GM21717 (cell line): ENCODE measurements at regions not wholly inside any gene's neighbourhood (a gene's known extent, or its start where the extent isn't known, plus 50 kb on each side); places are given as distances from the start of the nearest gene placed in this dataset.
"Not testable (repeated sequence)": the region's sequence is repeated elsewhere in the genome, so short reads cannot be mapped to it uniquely, and the experiment has no call there.

ENCODE experiments used
- ATAC-seq: cut with Tn5 transposase; IDR thresholded peaks from one replicate; pipeline ENCODE4 v1.9.1; 2021; ENCODE audit warnings: mild to moderate bottlenecking, moderate library complexity; ENCODE audit not compliant: unreplicated experiment

DNA sequence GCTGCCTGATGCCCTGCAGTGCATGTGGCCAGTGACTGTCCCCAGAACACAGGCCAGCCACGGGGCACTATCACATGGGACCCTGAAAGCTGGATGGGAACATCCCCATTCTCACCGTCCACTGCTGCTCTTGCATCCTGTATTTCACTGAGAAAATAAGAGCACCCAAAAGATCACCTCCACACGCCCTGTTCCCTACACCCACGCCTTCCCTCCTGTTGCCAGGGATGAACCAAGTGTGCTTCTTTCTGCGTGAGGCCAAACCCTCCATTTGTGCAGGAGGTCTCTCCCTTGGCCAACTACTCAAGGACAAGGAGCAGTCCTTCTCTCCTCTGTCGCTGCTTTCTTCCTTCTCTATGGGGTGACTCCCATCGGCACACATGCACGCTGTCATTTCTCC is 118.3 kb downstream of the LRRC37A3 start:
- ATAC-seq: not testable (repeated sequence)

DNA sequence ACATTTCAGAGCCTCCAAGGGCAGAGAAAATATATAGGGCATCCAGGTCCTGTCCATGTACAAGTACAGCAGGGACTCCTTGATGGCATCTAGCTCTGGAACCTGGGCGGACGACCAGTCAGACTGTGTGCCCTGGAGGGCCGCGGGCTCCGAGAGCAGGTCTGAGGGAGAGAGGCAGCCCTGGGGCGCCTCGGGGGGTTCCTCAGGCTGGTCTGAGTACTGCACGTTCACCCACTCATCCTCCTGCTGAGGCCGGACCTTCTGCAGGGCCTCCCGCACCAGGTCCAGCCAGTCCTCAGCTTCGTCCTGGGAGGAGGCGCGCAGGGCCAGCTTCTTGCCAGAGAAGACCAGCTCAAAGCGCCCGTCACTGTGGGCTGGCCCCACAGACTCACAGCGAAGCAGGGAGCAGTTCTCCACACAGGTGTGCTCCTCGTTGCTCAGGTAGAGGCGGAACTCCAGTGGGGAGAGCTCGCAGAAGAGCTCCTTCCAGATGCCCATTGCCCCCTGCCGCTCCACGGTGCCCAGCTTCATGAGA is 118.8 kb downstream of the LRRC37A3 start:
- not testable (repeated sequence) for ATAC-seq

- not testable (repeated sequence) for ATAC-seq
Observed at GRCh38 chr17:64799543-64800188, 119.6 kb downstream of the LRRC37A3 start.

GRCh38 chr17:64798961-64799360 is 120.3 kb downstream of the LRRC37A3 start:
- not testable (repeated sequence) for ATAC-seq

DNA sequence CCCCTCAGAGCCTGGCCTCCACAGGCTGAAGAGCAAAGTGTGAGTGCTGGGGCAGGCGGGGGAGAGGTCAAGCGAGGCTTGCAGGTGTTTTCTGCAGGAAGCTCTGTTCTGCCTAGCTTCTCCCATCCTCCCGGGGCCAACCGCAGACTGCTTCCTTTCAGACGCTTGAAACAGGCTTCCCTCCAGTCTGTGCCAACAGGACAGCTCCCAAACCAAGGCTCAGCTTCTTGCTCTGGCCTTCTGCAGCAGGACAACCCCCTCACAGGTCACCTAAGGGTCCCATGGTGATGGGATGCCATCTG is 120.8 kb downstream of the LRRC37A3 start:
- not testable (repeated sequence) for ATAC-seq

- ATAC-seq: not testable (repeated sequence)
Observed at GRCh38 chr17:64797746-64798488, 121.4 kb downstream of the LRRC37A3 start.

DNA sequence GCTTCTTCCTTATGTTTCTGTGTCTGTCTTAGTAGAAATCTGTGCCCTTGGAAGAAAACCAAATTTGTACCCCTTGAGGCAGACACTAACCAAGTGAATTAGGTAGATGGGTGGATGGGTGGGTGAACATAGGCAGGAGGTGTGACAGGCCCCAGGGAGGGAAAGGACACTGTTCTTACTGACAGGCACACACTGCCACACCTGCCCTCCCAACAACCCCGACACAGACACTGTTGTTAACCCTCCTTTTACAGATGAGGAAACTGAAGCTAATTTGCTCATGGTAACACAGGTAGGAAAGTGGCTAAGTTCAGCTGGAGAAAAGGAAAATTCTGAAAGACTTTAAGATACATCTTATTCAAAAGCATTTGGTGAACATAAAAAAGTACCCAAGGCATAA is 123.9 kb downstream of the LRRC37A3 start:
- ATAC-seq: not testable (repeated sequence)

GRCh38 chr17:64794548-64795274 is 124.6 kb downstream of the LRRC37A3 start:
- not testable (repeated sequence) for ATAC-seq

- not testable (repeated sequence) for ATAC-seq
Observed at GRCh38 chr17:64794113-64794512, 125.2 kb downstream of the LRRC37A3 start.

DNA sequence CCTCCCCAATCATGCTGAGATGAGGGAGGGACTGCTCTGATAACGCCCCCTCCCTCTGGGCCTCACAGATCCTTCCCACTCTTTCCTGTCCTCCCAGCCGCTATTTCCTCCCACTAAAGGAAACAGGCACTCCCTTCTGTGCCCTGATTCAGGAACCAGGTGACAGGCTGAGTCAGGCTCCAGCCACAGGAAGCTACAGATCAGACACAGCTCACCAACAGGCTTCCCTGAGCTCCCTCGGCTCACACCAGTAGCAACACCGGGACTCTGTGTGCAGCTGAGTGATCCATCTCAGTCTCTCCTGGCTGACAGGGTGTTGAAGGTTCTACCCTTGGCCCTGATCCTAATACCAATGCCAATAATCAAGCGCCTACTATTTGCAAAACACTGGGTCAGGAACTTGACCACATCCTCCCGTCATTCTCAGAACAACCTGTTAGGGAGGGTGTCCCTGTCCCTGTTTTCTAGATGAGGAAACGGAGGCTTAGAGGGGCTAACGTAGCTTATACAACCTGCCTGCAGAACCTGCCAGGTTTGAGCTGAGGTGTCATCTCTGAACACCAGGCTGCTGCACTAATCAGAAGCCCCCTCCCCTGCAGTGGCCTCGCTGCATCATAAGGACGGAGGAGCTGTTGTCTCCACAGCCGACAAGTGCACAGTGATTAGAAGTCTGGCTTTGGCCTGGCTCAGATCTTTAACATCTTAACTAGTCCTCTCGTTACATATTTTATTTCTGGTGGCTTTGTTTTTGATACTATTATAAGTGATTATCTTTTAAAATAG is 126.3 kb downstream of the LRRC37A3 start:
- ATAC-seq: not testable (repeated sequence)

GRCh38 chr17:64792276-64792675 is 127.0 kb downstream of the LRRC37A3 start:
- not testable (repeated sequence) for ATAC-seq

- not testable (repeated sequence) for ATAC-seq
Observed at GRCh38 chr17:64791691-64792090, 127.6 kb downstream of the LRRC37A3 start.

GRCh38 chr17:64791226-64791625 is 128.1 kb downstream of the LRRC37A3 start:
- not testable (repeated sequence) for ATAC-seq

GRCh38 chr17:64790690-64791089 is 128.6 kb upstream of the SMURF2 start:
- ATAC-seq: not testable (repeated sequence)

- ATAC-seq: not testable (repeated sequence)
Observed at GRCh38 chr17:64790193-64790592, 128.1 kb upstream of the SMURF2 start.

DNA sequence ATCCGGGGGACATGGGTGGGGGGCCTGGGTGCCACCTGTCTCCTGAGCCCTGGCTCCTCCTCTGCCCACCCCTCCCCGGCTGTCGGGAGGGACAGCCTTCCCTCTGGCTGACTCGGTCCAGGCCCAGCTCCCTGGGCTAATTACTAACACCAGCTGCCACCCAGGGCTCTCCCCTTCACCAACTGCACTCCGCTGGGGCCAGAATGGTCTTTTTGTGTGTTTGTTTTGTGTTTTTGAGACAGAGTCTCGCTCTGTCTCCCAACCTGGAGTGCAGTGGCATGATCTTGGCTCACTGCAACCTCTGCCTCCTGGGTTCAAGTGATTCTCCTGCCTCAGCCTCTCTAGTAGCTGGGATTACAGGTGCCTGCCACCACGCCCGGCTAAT is 126.9 kb upstream of the SMURF2 start:
- ATAC-seq: not testable (repeated sequence)

DNA sequence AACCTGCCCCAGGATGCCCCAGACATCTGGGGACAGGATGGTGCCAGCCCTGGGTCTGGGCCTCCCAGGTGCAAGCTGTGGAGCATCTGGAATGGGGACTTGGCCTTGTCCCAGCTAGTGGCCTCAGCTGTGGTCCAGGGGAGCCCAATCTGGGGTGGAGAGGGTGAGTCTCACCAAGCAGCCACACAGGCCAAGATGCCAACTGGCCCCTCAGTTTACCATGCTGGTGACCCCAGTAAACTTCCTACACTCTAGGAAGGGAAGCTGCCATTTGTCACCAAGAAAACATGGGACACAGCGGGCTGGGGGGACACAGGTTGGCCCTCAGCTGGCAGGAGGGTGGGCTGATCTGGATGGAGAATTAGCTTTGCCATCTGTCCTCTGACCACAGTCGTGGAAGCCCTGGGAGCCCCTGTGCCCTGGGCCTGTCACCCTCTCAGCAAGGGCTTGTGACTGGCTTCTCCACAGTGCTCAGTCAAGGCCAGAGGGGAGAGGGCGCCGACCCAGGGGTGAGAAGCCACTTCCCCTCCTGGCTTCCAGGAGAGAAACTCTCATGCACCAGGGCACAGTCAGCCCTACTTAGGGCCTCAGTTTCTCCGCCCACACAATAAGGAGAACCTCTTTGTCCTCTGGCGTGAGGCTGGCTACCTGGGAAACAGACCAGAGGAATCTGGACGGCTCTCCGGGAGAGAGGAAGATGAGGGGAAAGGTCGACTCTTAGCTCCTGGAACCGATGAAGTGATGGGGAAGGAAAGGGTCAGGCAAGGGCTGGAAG is 126.4 kb upstream of the SMURF2 start:
- no peak for ATAC-seq

GRCh38 chr17:64787921-64788271 is 125.8 kb upstream of the SMURF2 start:
- no peak for ATAC-seq

DNA sequence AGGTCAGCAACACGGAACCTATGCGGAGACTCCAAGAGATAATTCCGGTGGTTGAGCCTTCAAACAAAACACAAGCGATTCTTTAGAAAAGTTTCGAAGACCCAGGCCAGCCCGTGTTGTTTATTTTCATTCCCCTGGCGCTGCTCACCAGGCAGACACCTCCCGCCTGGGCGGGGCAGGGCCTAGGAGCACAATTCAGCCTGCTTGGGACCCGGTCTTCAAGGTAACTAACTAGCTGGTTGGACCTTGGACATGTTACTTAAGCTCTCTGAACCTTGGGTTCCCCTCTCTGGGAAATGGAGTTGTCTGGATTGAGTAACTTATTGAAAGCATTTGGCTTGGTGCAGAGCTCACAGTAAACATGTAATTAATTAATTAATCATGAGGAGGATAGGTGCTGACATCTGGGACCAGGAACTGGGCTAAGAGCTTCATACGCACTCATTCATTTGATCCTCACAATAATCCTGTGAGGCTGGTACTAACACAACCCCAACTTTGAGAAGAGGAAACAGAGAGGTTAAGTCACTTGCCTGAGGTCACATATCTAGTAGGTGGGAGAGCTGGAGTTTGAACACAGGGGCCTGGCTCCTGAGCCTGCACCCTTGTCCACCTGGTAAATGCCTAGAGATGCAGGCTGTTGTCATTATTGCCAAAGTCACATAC is 125.3 kb upstream of the SMURF2 start:
- ATAC-seq: no peak

DNA sequence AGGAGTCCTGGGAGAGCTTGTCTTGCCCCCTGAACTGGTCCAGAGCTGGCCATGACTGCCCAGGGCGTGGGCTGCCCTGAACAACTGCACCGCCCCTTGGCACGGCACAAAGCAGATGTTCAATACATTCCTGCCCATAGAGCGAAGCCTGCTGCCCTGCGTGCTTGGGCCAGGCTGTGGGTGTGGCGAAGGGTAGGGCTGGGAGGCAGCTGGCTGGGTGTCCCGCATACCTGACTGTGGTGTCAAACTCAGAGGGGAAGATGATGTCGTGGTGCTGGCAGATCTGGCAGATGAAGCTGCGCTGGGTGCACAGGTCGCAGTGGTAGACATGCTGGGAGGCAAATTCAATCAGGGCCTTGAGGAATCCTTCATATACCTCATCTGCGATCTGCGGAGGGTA is 124.2 kb upstream of the SMURF2 start:
- no peak for ATAC-seq
